Adipose tissue (tissue), 3 donors: ENCODE measurements at regions not wholly inside any gene's neighbourhood (a gene's known extent, or its start where the extent isn't known, plus 50 kb on each side); places are given as distances from the start of the nearest gene placed in this dataset.

ENCODE experiments used
- H3K27ac ChIP-seq: one replicate; pipeline ENCODE4 v1.5.1; 2013; ENCODE audit warnings: low read depth, low read length
- WGBS, 3 donors: extraction: QIAGEN DNeasy Blood & Tissue Kit; methylation state at CpG; one replicate each; pipeline ENCODE4 v1.1.7; 2013; 5-methylcytosine and 5-hydroxymethylcytosine counted together
- donor health status: healthy with polysubstance abuse.
- donor health status: Bipolar disorder and iron deficiency.
- donor health status: healthy.

DNA sequence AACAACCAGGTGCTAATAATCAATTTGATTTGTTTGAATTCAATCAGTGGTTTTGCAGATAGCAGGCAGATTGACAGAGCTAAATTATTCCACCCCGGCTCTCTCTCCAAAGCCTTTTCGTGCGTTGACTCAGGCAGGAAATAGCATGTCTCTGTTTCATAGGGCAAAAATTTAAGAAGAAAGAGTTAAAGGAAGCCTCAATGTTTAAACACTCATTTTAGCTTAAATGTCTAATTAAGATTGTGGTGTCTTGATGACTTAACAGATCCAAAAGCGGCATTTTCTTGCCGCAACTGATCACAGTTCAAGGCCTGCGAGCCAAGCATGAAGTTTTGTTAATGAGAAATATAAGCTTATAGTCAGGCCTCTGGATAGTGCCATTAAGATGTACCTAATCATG is 1051.1 kb upstream of the AUTS2 start:
- 55 to 64% (median 61%) methylated on average over 6 of the region's 6 CpGs for WGBS, 3 donors
- H3K27ac ChIP-seq: no peak overlapping the region

DNA sequence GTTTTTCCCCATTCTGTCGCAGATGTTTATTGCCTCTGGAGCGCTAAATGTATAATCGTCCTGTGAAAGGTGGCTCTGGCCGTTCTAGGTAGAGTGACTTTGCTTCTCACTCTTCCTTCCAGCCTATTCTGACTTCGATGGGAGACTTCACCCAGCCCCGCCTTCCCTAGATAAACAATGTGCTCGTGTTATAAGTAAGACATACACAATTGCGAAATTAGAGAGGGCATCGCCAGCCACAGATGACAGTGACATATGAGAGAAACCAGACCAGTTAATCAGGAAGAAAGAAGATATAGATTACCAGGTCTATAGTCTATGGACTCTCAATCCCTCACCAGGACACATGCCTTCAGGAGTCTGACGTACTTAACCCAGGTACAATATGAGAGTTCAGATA is 1050.5 kb upstream of the AUTS2 start:
- WGBS, 3 donors: 57 to 79% (median 66%) methylated on average over 10 of the region's 10 CpGs
- no peak overlapping the region for H3K27ac ChIP-seq

DNA sequence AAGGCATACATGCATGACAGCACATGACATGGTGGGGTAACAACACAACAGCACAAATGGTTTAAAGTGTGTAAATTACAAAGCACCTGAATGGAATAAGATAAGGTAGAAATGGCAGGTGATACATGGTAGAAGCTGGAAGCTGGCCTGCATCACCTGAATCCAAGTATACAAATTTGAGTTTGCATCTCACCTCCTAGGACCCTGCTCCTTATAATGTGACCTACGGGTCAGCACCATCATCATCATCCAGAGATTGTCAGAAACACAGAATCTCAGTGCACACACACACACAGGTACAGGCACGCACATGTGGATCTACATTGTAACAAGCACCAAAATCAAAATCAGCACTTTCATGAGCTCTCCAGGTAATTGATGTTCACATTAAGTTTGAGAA is 1048.2 kb upstream of the AUTS2 start:
- no peak overlapping the region for H3K27ac ChIP-seq
- 90 to 95% (median 91%) methylated on average over 2 of the region's 2 CpGs for WGBS, 3 donors

DNA sequence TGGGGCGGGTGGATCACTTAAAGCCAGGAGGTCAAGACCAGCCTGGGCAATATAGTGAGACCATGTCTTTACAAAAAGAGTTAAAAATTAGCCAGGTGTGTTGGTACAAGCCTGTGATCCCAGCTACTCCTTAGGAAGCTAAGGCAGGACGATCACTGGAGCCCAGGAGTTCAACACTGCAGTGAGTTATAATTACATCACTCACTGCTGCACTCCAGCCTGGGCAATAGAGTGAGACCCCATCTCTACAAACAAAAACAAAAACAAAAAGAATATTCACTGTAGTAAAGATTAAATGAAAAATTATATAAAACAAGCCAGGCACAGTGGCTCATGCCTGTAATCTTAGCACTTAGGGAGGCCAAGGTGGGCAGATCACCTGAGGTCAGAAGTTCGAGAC is 1047.6 kb upstream of the AUTS2 start:
- no peak overlapping the region for H3K27ac ChIP-seq
- WGBS, 3 donors: 60 to 84% (median 83%) methylated on average over 3 of the region's 3 CpGs

DNA sequence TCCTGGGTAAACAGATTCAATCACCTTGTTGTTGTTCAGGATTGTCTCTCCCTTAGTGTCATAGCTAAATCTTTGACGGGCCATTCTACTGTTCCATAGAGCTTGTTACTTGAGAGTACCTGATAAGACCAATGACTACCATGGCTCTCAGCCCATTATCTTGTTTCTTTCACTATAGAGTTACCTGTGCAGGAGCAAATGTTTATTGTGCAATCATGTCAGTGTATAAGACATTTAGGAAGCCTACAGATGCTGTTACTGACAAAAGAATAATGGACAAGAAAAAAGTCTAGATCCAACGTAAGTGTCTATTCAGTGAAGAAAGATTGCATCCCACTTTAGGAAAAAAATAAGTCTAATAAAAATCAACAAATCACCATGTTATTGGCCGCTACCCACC is 1041.7 kb upstream of the AUTS2 start:
- no peak overlapping the region for H3K27ac ChIP-seq
- WGBS, 3 donors: 75 to 93% (median 91%) methylated on average over 3 of the region's 3 CpGs

DNA sequence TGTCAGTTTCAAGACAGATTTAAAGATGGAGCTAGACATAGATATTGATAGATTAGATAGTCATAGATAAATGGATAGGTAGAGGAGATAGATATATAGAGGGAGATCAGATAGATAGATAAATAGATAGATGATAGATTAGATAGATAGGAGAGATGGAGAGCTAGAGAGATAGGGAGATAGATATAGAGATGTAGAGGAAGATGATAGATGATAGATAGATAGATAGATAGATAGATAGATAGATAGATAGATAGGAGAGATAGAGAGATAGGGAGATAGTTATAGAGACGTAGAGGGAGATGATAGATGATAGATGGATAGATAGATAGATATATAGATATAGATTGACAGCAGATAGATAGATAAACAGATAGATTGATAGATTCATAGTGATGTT is 1038.8 kb upstream of the AUTS2 start:
- 93 to 100% (median 96%) methylated on average over 1 of the region's 1 CpG for WGBS, 3 donors
- no peak overlapping the region for H3K27ac ChIP-seq

DNA sequence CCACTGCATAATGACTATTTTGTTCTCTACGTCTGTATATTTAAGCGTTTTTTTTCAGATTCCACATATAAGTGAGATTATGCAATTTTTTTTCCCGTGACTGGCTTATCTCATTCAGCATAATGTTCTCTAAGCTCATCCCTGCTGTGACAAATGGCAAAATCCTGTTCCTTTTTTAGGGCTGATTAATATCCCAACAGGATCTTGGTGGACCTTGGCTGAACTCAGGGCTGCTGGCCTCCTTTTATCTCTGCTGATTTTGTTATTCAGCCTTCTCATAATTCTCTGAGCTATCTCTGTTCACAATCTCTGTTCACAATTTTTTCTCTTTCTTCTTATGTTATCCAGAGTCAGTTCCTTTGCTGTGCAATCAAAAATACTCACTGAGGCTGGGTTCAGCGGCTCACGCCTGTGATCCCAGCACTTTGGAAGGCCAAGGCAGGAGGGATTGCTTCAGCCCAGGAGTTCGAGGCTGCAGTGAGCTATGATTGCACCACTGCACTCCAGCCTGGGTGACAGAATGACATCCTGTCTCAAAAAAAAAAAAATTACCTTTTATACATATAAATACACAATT is 1035.9 kb upstream of the AUTS2 start:
- H3K27ac ChIP-seq: no peak overlapping the region
- 46 to 54% (median 53%) methylated on average over 6 of the region's 6 CpGs for WGBS, 3 donors

DNA sequence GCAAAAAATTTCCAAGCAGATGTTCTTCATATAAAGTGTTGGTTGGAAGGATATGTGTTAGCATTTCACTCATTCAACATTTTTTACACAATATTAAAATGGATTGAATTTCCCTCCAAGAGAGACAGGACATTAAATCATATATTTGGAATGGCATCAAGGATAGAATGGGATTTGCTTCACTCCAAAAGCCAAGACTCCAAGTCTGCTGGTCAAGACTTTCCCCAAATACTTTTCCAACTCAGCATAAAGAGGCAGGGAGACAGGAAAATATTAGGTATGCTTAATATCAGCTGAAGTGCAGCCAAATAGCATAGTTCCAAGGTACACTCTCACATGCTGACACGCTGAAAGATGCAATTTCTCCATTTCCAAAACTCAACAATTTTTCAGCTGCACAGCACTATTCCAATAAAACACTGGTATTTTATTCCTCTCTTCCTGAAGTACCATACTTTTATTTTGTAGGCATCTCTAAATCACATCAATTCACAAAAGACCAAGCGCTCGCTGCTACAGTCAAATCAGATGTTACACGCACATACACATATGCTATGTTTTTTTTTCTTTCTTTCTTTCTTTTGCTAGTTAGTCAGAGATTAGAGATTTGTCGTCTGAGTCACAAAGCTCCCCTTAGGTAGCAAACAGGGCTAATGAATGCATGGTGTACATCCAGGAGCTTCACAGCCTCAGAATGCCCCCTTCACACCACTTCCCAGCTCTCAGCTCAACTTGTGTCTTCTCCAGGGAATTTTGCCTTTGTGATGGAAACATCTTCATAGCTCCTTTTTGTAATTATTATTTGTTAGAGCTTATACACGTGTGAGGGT is 1033.8 kb upstream of the AUTS2 start:
- no peak overlapping the region for H3K27ac ChIP-seq
- 58 to 74% (median 61%) methylated on average over 6 of the region's 6 CpGs for WGBS, 3 donors

DNA sequence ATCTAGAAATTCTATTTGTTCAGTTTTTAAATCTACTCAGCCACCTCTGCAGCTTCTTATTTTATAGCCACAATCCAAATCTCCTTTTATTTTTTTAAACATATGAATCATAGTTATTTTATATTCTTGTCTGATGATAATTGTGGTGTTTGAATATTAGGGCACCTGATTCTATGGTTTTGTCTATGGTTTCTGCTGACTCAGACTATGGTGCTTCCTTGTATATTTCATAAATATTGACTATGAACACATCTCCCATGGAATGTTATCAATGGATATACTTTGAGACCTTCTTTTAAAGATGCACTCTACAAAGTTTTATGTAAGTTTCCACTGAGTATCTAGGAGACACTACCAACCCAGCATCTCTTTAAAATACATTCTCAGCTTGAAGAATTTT is 1027.0 kb upstream of the AUTS2 start:
- H3K27ac ChIP-seq: no peak overlapping the region

DNA sequence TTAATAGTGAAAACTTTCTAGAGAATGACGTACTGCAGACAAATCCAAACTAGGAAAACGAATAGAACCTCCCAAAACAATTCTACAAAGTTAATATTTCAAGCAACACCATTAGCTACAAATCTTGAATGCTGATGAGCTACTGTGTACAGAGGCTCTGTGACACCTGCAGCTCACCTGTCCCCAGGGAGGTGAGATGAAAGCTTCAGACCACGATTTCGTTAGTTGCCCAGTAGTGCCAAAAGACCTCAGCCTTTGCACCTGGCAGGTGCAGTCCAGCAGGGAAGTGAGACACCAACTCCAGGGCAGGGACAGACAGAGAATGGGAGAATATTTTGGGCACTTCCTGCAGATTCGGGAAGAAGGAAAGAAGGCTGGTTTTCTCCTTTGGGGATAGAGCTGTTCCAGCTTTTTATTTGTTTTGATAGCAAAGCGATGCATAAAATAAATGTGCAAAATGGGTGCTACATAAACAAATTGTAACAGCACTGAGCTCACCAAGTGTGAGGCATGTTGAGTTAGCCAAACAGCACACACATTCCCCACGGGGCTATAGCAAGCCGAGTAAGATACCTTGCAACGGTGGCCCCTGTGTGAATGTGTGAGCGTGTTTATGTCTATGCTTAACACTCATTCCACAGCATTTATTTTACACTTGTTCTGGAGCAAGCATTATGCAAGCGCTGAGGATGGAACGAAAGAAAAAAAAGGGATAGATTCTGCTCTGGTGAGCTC is 1024.8 kb upstream of the AUTS2 start:
- WGBS, 3 donors: 64 to 75% (median 71%) methylated on average over 12 of the region's 12 CpGs
- no peak overlapping the region for H3K27ac ChIP-seq

DNA sequence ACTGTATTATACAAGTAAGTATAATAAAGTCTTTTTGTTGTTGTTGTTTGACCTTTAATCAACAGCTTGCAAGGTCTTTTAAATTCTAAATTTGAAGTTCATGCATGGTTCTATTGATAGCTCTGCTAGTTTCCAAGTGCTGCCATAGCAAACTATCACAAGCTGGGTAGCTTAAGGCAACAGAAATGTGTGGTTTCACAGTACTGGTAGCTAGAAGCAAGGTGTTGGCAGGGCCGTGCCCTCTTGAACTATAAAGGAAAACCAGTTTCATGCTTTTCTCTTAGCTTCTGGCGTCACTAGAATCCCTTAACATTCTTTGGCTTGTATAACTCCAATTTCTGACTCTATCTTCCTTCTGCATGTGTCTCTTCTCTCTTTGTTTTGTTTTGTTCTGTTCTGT is 1021.9 kb upstream of the AUTS2 start:
- 63 to 75% (median 74%) methylated on average over 2 of the region's 2 CpGs for WGBS, 3 donors
- H3K27ac ChIP-seq: no peak overlapping the region

DNA sequence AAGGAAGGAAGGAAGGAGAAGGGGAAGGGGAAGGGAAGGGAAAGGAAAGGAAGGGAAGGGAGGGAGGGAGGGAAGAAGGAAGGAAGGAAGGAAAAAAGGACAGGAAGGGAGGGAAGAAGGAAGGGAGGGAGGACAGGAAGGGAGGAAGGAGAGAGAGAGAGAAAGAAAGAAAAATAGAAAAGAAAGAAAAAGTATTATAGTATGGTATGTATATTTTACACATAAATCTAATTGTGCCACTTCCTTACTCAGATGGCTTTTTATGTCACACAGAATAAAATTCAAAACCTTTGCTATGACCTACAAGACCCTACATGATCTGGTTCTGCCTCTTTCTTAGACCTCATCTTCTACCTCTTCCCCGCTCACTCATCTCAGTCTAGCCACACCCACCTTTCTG is 1016.9 kb upstream of the AUTS2 start:
- WGBS, 3 donors: 81 to 95% (median 93%) methylated on average over 1 of the region's 1 CpG
- no peak overlapping the region for H3K27ac ChIP-seq

DNA sequence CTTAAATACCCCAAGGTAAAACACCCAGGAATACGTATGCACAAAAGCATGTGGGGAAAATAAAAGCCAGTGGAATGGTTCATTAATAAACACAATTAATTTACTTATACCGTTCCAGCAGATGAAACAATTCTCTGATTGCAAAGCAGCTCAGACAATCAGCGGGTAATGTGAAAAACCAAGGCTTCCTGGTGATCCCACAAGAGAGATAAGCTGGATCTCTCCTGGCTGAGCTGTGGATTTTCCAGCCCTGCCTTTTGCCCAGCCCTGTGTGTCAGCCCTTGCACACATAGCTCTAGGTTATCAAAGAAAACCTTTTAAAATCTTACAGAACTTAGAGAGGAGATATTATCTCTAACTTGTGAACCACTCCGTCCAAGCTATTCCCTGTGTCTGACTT is 1010.7 kb upstream of the AUTS2 start:
- 60 to 67% (median 61%) methylated on average over 4 of the region's 4 CpGs for WGBS, 3 donors

DNA sequence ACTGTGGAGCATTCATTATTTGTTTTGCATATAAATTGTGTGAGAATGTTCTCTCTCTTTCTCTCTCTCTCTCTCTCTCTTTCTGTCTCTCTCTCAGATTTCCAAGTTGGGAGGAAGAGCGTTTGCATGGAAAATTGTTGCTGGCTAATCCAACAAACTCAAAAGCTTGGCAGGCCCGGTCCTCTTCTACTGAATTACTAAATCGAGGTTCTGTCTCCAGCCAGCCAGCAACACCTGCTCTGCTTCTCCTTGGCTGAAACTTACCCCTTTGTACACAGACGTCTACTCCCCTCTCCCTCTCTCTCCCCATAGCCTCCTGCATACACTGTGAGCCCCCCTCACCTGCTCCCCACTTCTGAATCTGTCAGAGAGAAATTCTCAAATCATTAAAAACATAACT is 996.4 kb upstream of the AUTS2 start:
- H3K27ac ChIP-seq: no peak overlapping the region
- 37 to 68% (median 63%) methylated on average over 4 of the region's 4 CpGs for WGBS, 3 donors

More for the DNA sequence above, 1010.7 kb upstream of the AUTS2 start:
- no peak overlapping the region for H3K27ac ChIP-seq

DNA sequence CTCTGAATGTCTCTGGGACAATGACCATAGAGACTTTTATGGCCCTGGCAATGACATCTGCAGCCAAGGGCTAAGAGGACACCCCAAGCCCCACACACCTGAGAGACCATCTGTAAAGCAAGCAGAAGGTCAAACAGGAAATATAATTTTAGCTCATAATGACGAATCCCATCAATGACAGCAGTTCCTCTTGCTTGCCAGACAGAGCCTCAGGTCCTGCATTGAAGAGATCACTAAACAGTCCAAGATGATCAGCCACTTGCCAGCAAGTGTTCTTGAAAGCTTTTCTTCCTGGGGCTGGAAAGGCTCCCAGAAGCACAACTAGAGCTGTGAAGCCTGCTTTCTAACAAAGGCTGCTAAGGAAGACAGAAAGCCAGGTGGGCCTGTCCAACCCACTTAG is 993.7 kb upstream of the AUTS2 start:
- 27 to 32% (median 29%) methylated on average over 1 of the region's 1 CpG for WGBS, 3 donors
- no peak overlapping the region for H3K27ac ChIP-seq

DNA sequence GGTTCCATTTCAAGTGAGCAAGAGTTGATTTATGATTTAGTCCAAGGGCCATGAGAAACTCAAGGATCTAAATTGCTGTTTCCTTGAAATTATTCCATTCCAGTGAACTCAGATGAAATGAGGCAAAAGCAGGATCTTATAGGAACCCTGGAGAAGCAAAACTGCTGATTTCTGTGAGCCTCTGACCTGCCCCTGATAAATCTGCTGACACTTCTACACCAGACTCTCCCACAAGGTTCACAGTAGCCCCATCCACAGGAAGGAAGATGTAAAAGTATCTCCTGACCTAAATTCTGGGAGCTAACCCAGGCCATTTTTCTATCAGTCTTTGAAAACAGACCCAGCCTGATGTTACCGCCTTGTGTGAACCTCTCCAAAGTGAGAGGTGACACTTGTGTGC is 987.6 kb upstream of the AUTS2 start:
- 83 to 93% (median 87%) methylated on average over 1 of the region's 1 CpG for whole genome bisulfite sequencing, 3 donors
- H3K27ac ChIP-seq: no peak overlapping the region

DNA sequence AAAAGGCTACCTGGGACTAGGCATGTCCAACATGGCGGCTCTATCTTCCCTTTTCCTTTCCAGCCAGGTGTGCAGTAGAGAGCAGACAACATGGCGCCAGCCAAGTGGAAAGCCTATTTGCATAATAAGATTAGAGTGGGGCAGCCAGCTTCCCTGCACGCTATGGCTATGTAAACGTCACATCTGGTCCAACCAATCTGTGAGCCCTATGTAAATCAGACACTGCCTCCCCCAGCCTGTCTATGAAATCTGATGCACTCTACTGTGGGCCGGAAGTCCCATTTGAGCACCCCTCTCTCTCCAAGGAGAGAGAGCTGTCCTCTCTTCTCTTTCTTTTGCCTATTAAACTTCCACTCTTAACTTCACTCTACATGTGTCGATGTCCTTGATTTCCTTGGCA is 984.9 kb upstream of the AUTS2 start:
- no peak overlapping the region for H3K27ac ChIP-seq
- WGBS, 3 donors: 68 to 76% (median 69%) methylated on average over 6 of the region's 6 CpGs

DNA sequence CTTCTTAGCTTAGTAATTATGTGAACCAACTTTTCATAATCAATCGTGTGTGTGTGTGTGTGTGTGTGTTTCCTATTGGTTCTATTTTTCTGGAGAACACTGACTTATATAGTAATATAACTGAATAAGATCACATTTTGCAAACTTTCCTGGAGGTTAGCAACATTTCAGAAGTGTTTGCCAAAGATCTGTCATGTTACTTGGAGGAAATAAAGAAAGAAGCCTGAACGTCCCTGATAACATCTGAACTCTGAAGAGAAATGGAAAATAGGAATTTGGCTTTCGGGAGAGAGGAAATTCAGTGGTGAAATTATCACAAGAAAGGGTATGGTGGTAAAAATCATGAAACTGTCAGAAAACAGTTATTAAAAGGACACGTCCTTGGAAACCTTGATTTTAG is 984.4 kb upstream of the AUTS2 start:
- 5 to 31% (median 11%) methylated on average over 4 of the region's 4 CpGs for WGBS, 3 donors
- H3K27ac ChIP-seq: no peak overlapping the region

DNA sequence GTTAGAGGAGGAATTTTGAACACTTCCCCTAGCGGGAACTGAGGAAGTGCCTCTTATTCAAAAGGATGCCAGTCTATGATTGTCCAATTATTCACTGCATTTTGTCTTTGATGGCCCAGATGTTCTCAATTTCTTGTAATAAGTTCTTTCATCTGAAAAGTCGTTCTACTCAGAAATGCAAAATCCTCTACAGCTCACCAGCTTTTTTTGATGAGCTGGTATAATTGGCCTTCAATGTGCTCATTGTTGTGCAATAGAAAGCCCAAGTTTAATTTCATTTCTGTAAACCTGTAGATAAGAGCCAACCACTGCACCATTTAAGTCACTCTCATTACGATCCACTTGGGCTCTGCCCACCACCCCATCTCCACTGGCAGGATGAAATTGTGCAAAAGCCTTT is 978.7 kb upstream of the AUTS2 start:
- no peak overlapping the region for H3K27ac ChIP-seq
- 64 to 79% (median 72%) methylated on average over 3 of the region's 3 CpGs for WGBS, 3 donors

DNA sequence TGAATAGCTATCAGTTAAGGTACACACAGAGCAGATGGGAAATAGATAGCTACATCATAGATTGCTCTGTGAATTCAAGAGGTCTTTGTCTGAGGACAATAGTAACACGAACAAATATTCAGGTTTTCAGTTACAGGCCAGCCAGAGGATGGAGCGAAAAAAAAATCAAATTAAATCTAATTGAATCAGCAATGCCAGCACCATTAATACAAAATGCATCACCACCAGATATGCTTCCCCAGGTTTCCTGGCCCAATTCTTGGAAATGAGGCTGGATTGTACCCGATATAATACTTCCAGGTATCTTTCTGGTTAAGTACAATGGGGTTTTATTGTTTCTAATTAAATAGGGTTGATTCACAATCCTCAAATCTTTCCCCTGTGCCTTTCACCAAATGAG is 975.8 kb upstream of the AUTS2 start:
- 65 to 84% (median 76%) methylated on average over 3 of the region's 3 CpGs for WGBS, 3 donors
- no peak overlapping the region for H3K27ac ChIP-seq
